ENCODE measurements at regions not wholly inside any gene's neighbourhood (a gene's known extent, or its start where the extent isn't known, plus 50 kb on each side); places are given as distances from the start of the nearest gene placed in this dataset.

- TF ChIP-seq CTCF (IDR thresholded peaks at IDR 0.05; ENCODE audit: insufficient read depth, low read depth, low read length) = no peak
- TF ChIP-seq EZH2 (IDR thresholded peaks at IDR 0.05; ENCODE audit: insufficient read depth, low read length) = no peak
Observed at GRCh38 chrX:65610040-65610439, 57.4 kb upstream of the MSN start.
